ENCODE measurements at regions not wholly inside any gene's neighbourhood (a gene's known extent, or its start where the extent isn't known, plus 50 kb on each side); places are given as distances from the start of the nearest gene placed in this dataset.

GRCh38 chr15:29473621-29474105 is 204.0 kb upstream of the NSMCE3 start:
- no peak overlapping the region for H3K27ac ChIP-seq
- H3K9me3 ChIP-seq: no peaks in the 10 kb centered on the region
- no peak for DNase-seq
- WGBS, 5 donors: 82 to 91% (median 88%) methylated on average over 15 to 17 of the region's 17 CpGs
- peaks cover 0 to 7% (median 0%) of the 10 kb centered on the region in 4 donors for H3K4me1 ChIP-seq
- TF ChIP-seq POLR2AphosphoS5 (IDR thresholded peaks at IDR 0.05) (no peak), POLR2A (IDR thresholded peaks at IDR 0.05) (no peak)
- H3K27me3 ChIP-seq: no peaks in the 10 kb centered on the region
- H3K4me3 ChIP-seq: no peak overlapping the region
- intact Hi-C loops (cut with DNase I; ENCODE audit: low total_unique reads): no loop called here
- H3K36me3 ChIP-seq: no peaks in the 10 kb centered on the region

GRCh38 chr15:29472901-29473445 is 203.4 kb upstream of the NSMCE3 start:
- Histone ChIP-seq H3K36me3 (no peaks in the 10 kb centered on the region), H3K27ac (no peak overlapping the region), H3K9me3 (no peaks in the 10 kb centered on the region), H3K4me3 (no peak overlapping the region), H3K4me1 (peaks cover 0 to 7% (median 0%) of the 10 kb centered on the region in 4 donors), H3K27me3 (no peaks in the 10 kb centered on the region)
- TF ChIP-seq POLR2A (IDR thresholded peaks at IDR 0.05) (no peak), CTCF (IDR thresholded peaks at IDR 0.05) (no peak), EP300 (IDR thresholded peaks at IDR 0.05) (no peak), POLR2AphosphoS5 (IDR thresholded peaks at IDR 0.05) (no peak)
- intact Hi-C loops (cut with DNase I; ENCODE audit: low total_unique reads): no loop called here
- WGBS, 5 donors: 59 to 75% (median 67%) methylated on average over 4 of the region's 4 CpGs
- no peak for DNase-seq

GRCh38 chr15:29471757-29472156 is 202.1 kb upstream of the NSMCE3 start:
- WGBS, 5 donors: 70 to 93% (median 88%) methylated on average over 4 of the region's 4 CpGs
- H3K4me3 ChIP-seq: no peak overlapping the region
- DNase-seq: no peak
- H3K4me1 ChIP-seq: peaks cover 0 to 7% (median 0%) of the 10 kb centered on the region in 4 donors
- TF ChIP-seq POLR2A (IDR thresholded peaks at IDR 0.05): no peak
- TF ChIP-seq EP300 (IDR thresholded peaks at IDR 0.05): no peak
- no peak for TF ChIP-seq CTCF (IDR thresholded peaks at IDR 0.05)
- no peak for TF ChIP-seq POLR2AphosphoS5 (IDR thresholded peaks at IDR 0.05)
- no peak overlapping the region for H3K27ac ChIP-seq
- intact Hi-C loops (cut with DNase I; ENCODE audit: low total_unique reads): no loop called here
- H3K9me3 ChIP-seq: no peaks in the 10 kb centered on the region
- H3K27me3 ChIP-seq: no peaks in the 10 kb centered on the region
- no peaks in the 10 kb centered on the region for H3K36me3 ChIP-seq

- H3K27me3 ChIP-seq: no peaks in the 10 kb centered on the region
- H3K4me1 ChIP-seq: peaks cover 0 to 7% (median 0%) of the 10 kb centered on the region in 4 donors
- no peak overlapping the region for H3K27ac ChIP-seq
- DNase-seq: no peak
- H3K9me3 ChIP-seq: no peaks in the 10 kb centered on the region
- H3K4me3 ChIP-seq: no peak overlapping the region
- WGBS, 5 donors: 82 to 89% (median 87%) methylated on average over 13 of the region's 13 CpGs
- no peak for TF ChIP-seq POLR2AphosphoS5 (IDR thresholded peaks at IDR 0.05)
- TF ChIP-seq EP300 (IDR thresholded peaks at IDR 0.05): no peak
- intact Hi-C loops (cut with DNase I; ENCODE audit: low total_unique reads): no loop called here
- H3K36me3 ChIP-seq: no peaks in the 10 kb centered on the region
Measured at GRCh38 chr15:29471306-29471705, 201.7 kb upstream of the NSMCE3 start.

GRCh38 chr15:29470794-29471193 is 201.2 kb upstream of the NSMCE3 start:
- TF ChIP-seq EP300 (IDR thresholded peaks at IDR 0.05): no peak
- no peak for TF ChIP-seq POLR2A (IDR thresholded peaks at IDR 0.05)
- no peak for TF ChIP-seq CTCF (IDR thresholded peaks at IDR 0.05)
- no peak for TF ChIP-seq POLR2AphosphoS5 (IDR thresholded peaks at IDR 0.05)
- H3K27ac ChIP-seq: no peak overlapping the region
- peak in 1 of 2 donors; percentile 80 for DNase-seq
- intact Hi-C loops (cut with DNase I; ENCODE audit: low total_unique reads): no loop called here
- no peaks in the 10 kb centered on the region for H3K36me3 ChIP-seq
- H3K9me3 ChIP-seq: no peaks in the 10 kb centered on the region
- 10 to 43% (median 17%) methylated on average over 3 of the region's 3 CpGs for WGBS, 5 donors
- H3K27me3 ChIP-seq: no peaks in the 10 kb centered on the region
- H3K4me1 ChIP-seq: peaks cover 0 to 10% (median 0%) of the 10 kb centered on the region in 4 donors
- H3K4me3 ChIP-seq: no peak overlapping the region

All from stomach (tissue), 8 donors.